ENCODE measurements at regions not wholly inside any gene's neighbourhood (a gene's known extent, or its start where the extent isn't known, plus 50 kb on each side); places are given as distances from the start of the nearest gene placed in this dataset.

DNA sequence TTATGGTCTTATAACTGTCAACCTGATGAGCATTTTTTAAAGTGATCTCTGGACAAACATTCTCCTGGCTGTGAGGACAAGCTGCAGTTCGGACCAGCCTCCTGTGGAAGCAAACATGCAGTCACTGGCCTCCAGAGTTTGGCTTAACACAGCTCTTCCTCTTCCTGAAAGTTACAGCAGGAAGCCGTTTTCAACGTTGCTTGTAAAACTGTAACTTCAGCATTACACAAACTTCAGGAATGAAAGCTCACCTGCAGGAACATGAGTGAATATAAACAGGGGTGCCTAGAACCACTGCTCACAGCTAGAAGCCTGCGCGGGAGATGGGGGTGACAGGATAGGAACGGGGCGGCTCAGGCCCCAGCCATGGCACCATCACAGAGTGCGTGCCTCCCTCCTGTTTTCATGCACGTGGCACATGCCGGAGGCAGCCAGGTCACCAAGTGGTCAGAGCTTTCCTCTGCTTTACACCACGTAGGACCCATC, 292.9 kb upstream of the PITRM1 start:
- no peak for TF ChIP-seq POLR2A (IDR thresholded peaks at IDR 0.05)
- TF ChIP-seq, protein P1, sequence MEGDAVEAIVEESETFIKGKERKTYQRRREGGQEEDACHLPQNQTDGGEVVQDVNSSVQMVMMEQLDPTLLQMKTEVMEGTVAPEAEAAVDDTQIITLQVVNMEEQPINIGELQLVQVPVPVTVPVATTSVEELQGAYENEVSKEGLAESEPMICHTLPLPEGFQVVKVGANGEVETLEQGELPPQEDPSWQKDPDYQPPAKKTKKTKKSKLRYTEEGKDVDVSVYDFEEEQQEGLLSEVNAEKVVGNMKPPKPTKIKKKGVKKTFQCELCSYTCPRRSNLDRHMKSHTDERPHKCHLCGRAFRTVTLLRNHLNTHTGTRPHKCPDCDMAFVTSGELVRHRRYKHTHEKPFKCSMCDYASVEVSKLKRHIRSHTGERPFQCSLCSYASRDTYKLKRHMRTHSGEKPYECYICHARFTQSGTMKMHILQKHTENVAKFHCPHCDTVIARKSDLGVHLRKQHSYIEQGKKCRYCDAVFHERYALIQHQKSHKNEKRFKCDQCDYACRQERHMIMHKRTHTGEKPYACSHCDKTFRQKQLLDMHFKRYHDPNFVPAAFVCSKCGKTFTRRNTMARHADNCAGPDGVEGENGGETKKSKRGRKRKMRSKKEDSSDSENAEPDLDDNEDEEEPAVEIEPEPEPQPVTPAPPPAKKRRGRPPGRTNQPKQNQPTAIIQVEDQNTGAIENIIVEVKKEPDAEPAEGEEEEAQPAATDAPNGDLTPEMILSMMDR (IDR thresholded peaks at IDR 0.05): no peak
- no peak for DNase-seq
- intact Hi-C loops (cut with DNase I; ENCODE audit: low total_unique reads): no loop called here
- H3K36me3 ChIP-seq: no peaks in the 10 kb centered on the region
- H3K4me3 ChIP-seq: no peak overlapping the region
- no peaks in the 10 kb centered on the region for H3K9me3 ChIP-seq
- H3K27me3 ChIP-seq: no peaks in the 10 kb centered on the region
- peak overlapping the region; percentile 53 to 95 for H3K27ac ChIP-seq
- no peaks in the 10 kb centered on the region for H3K4me1 ChIP-seq

DNA sequence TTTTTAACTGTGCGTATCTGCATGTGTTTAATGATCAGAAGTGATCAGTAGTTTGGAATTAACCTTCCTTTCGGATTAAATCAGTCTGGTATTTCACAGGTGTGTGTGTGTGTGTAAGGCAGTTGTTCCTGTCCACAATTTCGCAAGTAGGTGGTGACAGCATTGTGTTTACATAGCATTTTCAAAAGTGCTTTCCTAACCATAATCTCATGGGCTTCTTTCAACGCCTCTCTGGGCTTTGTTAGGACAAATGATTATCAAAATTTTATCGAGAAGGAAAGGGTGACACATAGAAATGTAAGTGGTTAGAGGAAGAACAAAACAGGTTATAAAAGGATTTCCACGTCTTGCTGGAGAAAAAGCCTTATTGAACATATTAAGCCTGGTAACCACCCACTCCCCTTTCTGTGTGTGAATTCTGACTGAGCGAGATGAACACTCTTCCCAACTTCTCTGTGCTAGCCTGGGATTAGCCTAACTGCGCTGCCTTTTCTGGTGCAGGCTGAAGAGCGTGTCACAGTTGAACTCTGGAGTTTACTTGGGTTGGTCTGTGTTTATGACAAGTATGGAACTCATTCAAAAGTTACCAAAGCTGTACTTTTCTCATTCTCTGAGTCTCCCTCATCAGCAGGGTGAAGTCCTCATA, 292.3 kb upstream of the PITRM1 start:
- Histone ChIP-seq H3K27me3 (no peaks in the 10 kb centered on the region), H3K9me3 (no peaks in the 10 kb centered on the region), H3K27ac (peak overlapping the region; percentile 53 to 95), H3K36me3 (no peaks in the 10 kb centered on the region), H3K4me1 (no peaks in the 10 kb centered on the region), H3K4me3 (no peak overlapping the region)
- DNase-seq: no peak
- intact Hi-C loops (cut with DNase I; ENCODE audit: low total_unique reads): no loop called here
- no peak for TF ChIP-seq POLR2A (IDR thresholded peaks at IDR 0.05)
- TF ChIP-seq, protein P1 (IDR thresholded peaks at IDR 0.05): no peak

DNA sequence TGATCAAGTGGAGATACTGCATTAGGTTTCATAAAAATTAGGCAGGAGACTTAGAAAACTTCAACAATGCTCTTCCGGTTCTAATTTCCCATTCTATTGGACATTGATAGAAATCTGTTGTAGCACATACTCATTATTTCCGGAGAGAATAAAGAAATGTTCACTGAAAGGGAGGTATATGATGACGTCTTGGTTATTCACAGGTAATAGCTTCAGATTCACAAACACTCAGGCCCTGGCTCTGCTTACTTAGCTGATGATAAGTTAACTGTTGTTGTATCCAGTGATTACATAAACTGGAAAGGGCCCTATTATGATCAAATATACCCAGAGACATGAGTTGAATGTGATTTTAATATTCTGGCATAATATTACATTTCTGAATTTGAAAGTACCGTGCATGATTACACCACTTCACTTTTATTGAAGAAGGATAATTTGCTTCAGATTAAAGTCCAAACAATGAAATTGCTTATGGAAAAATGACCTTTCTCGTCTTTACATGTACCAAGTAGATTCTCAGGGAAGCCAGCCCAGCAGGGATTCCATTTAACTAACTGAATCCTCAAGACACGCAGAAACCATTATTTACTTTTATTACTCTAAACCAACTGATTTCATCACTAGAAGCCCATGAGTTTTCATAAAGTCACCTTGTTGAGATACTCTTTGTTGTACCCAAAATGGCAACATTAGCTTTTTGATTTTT, 288.0 kb upstream of the PITRM1 start:
- Histone ChIP-seq H3K4me3 (no peak overlapping the region), H3K27me3 (no peaks in the 10 kb centered on the region), H3K27ac (no peak overlapping the region), H3K4me1 (no peaks in the 10 kb centered on the region), H3K9me3 (no peaks in the 10 kb centered on the region), H3K36me3 (no peaks in the 10 kb centered on the region)
- no peak for DNase-seq
- intact Hi-C loops (cut with DNase I; ENCODE audit: low total_unique reads): no loop called here
- no peak for TF ChIP-seq POLR2A (IDR thresholded peaks at IDR 0.05)
- TF ChIP-seq, protein P1 (IDR thresholded peaks at IDR 0.05): no peak

DNA sequence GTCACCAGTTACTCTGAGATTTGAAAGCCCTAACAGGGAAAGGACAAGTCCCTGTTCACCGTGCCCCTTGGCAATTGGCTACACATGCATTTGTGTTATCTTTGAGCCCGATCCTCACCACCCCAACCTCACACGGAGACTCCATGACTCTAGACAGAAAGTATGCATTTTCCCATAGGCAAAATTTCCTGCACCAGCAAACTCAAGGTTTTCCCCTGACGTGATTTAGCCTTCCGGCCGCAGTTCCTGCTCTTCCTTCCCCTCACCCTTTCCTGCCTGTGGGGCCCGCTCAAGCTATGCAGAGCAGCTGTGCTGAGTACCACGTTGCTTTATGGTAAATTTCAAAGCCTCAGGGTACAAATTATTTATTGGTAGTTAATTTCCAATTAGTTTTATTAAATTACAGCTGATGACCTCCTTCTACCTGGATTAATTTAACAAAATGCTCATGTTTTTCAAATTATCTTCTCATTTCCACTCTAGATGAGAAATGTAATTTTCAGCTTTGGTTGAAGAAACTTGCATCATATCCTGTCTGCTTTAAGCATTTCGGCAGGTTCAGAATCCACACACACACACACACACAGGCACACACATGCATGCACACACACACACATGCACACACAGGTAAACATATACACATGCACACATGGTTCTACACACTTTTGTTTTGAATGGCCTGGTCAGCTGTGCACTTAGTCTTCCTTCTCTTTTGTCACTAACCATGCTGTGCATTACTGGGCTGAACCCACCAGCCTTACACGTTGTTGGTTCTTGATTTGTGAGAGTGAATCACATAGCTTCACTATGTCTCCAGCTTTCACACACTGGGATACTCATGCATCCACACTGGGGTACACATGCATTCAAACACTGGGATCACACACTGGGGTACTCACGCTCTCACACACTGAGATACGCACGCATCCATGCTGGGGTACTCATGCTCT, 283.1 kb upstream of the PITRM1 start:
- Histone ChIP-seq H3K9me3 (no peaks in the 10 kb centered on the region), H3K4me1 (no peaks in the 10 kb centered on the region), H3K36me3 (no peaks in the 10 kb centered on the region), H3K27me3 (no peaks in the 10 kb centered on the region), H3K27ac (no peak overlapping the region), H3K4me3 (no peak overlapping the region)
- DNase-seq: no peak
- intact Hi-C loops (cut with DNase I; ENCODE audit: low total_unique reads): no loop called here
- no peak for TF ChIP-seq POLR2A (IDR thresholded peaks at IDR 0.05)
- TF ChIP-seq, protein P1 (IDR thresholded peaks at IDR 0.05): no peak
